H9 (cell line): ENCODE measurements at regions not wholly inside any gene's neighbourhood (a gene's known extent, or its start where the extent isn't known, plus 50 kb on each side); places are given as distances from the start of the nearest gene placed in this dataset.

Experiments
- DNase-seq: peaks from one replicate; pipeline ENCODE4 v3.0.0-alpha.2; 2017
- H2AFZ ChIP-seq: one replicate; pipeline ENCODE4 v1.6.1; 2013; ENCODE audit warnings: mild to moderate bottlenecking, low read length, control low read depth, moderate library complexity
- H2AK5ac ChIP-seq: 2 replicates; pipeline ENCODE4 v1.6.1; 2013; ENCODE audit warnings: low read length, control low read depth, mixed read lengths; ENCODE audit not compliant: insufficient read length
- H2BK120ac ChIP-seq: one replicate; pipeline ENCODE4 v1.6.1; 2013; ENCODE audit warnings: low read depth, mild to moderate bottlenecking, low read length, control low read depth, inconsistent platforms; ENCODE audit not compliant: poor library complexity, severe bottlenecking
- H2BK12ac ChIP-seq: 2 replicates; pipeline ENCODE4 v1.6.1; 2013; ENCODE audit warnings: low read length, control low read depth, mixed read lengths, low read depth; ENCODE audit not compliant: insufficient read length
- H2BK15ac ChIP-seq: 2 replicates; pipeline ENCODE4 v1.6.1; 2013; ENCODE audit warnings: low read depth, low read length, control low read depth
- H2BK20ac ChIP-seq: one replicate; pipeline ENCODE4 v1.6.1; 2013; ENCODE audit warnings: low read depth, mild to moderate bottlenecking, low read length, control low read depth, inconsistent platforms; ENCODE audit not compliant: poor library complexity, severe bottlenecking
- H2BK5ac ChIP-seq: 2 replicates; pipeline ENCODE4 v1.6.1; 2013; ENCODE audit warnings: low read length, control low read depth, mixed read lengths; ENCODE audit not compliant: insufficient read length
- H3K14ac ChIP-seq: 2 replicates; pipeline ENCODE4 v1.6.1; 2013; ENCODE audit warnings: low read length, control low read depth; ENCODE audit not compliant: insufficient read depth
- H3K18ac ChIP-seq: 2 replicates; pipeline ENCODE4 v1.6.1; 2013; ENCODE audit warnings: low read depth, mild to moderate bottlenecking, mixed read lengths, low read length, control low read depth; ENCODE audit not compliant: insufficient read length
- H3K23ac ChIP-seq: 2 replicates; pipeline ENCODE4 v1.6.1; 2013; ENCODE audit warnings: low read length, control low read depth, mixed read lengths, low read depth; ENCODE audit not compliant: insufficient read length
- H3K23me2 ChIP-seq: 2 replicates; pipeline ENCODE4 v1.6.1; 2013; ENCODE audit warnings: low read depth, mild to moderate bottlenecking, mixed read lengths, low read length, control low read depth; ENCODE audit not compliant: insufficient read length, poor library complexity, severe bottlenecking
- H3K27ac ChIP-seq: 2 replicates; pipeline ENCODE4 v1.5.1; 2013; ENCODE audit warnings: low read length, control low read depth, mixed read lengths, low read depth; ENCODE audit not compliant: insufficient read length
- H3K27me3 ChIP-seq: 2 replicates; pipeline ENCODE4 v1.6.1; 2013; ENCODE audit warnings: low read length, control low read depth, inconsistent platforms; ENCODE audit not compliant: insufficient read depth
- H3K4ac ChIP-seq: 2 replicates; pipeline ENCODE4 v1.6.1; 2013; ENCODE audit warnings: low read depth, mild to moderate bottlenecking, control low read depth, inconsistent platforms, low read length, moderate library complexity
- H3K4me1 ChIP-seq: 2 replicates; pipeline ENCODE4 v1.6.1; 2013; ENCODE audit warnings: low read length, control low read depth, inconsistent platforms; ENCODE audit not compliant: insufficient read depth
- H3K4me2 ChIP-seq: 2 replicates; pipeline ENCODE4 v1.6.1; 2013; ENCODE audit warnings: low read length, control low read depth, mixed read lengths; ENCODE audit not compliant: insufficient read length, insufficient read depth
- H3K56ac ChIP-seq: 2 replicates; pipeline ENCODE4 v1.6.1; 2013; ENCODE audit warnings: low read depth, mild to moderate bottlenecking, mixed read lengths, low read length, control low read depth; ENCODE audit not compliant: insufficient read length
- H3K79me1 ChIP-seq: 2 replicates; pipeline ENCODE4 v1.6.1; 2013; ENCODE audit warnings: low read depth, mild to moderate bottlenecking, moderate library complexity, low read length, control low read depth, inconsistent platforms; ENCODE audit not compliant: insufficient read depth, poor library complexity, severe bottlenecking
- H3K79me2 ChIP-seq: 2 replicates; pipeline ENCODE4 v1.6.1; 2013; ENCODE audit warnings: low read length, control low read depth, inconsistent platforms; ENCODE audit not compliant: insufficient read depth
- H3K9ac ChIP-seq: 2 replicates; pipeline ENCODE4 v1.6.1; 2013; ENCODE audit warnings: low read length, control low read depth, mixed read lengths; ENCODE audit not compliant: insufficient read length; ENCODE audit errors: extremely low read depth
- H3K9me3 ChIP-seq: one replicate; pipeline ENCODE4 v1.6.1; 2013; ENCODE audit warnings: low read depth, low read length, inconsistent platforms; ENCODE audit not compliant: control insufficient read depth
- H3T11ph ChIP-seq: one replicate; pipeline ENCODE4 v1.6.1; 2013; ENCODE audit warnings: mild to moderate bottlenecking, low read length, control low read depth, inconsistent platforms
- H4K20me1 ChIP-seq: one replicate; pipeline ENCODE4 v1.6.1; 2013; ENCODE audit not compliant: control insufficient read depth, insufficient read length, insufficient read depth
- H4K5ac ChIP-seq: 2 replicates; pipeline ENCODE4 v1.6.1; 2013; ENCODE audit warnings: low read depth, mild to moderate bottlenecking, mixed read lengths, low read length, control low read depth; ENCODE audit not compliant: insufficient read length
- H4K8ac ChIP-seq: replicated peaks from 2 replicates; pipeline ENCODE4 v1.6.1; 2013; ENCODE audit warnings: low read length, control low read depth, mixed read lengths, low read depth; ENCODE audit not compliant: insufficient read length
- H4K91ac ChIP-seq: 2 replicates; pipeline ENCODE4 v1.6.1; 2013; ENCODE audit warnings: low read depth, mild to moderate bottlenecking, moderate library complexity, mixed read lengths, low read length, control low read depth; ENCODE audit not compliant: insufficient read length
- H3K27ac Mint-ChIP-seq, 3 experiments: 2 replicates in 2 of 3; 3 replicates in 1 of 3; pipeline ENCODE4 v1.8.0; 2020 to 2021; ENCODE audit warnings: mixed read lengths in 3 of 3, mild to moderate bottlenecking in 1 of 3, moderate library complexity in 1 of 3
- H3K27me3 Mint-ChIP-seq: 2 replicates; pipeline ENCODE4 v1.8.0; 2021; ENCODE audit warnings: low read depth, mild to moderate bottlenecking, moderate library complexity, mixed read lengths
- H3K36me3 Mint-ChIP-seq, 3 experiments: 2 replicates in 2 of 3; 3 replicates in 1 of 3; pipeline ENCODE4 v1.8.0; 2020 to 2021; ENCODE audit warnings: low read depth in 3 of 3, mixed read lengths in 3 of 3; ENCODE audit not compliant: insufficient read depth in 1 of 3
- H3K4me1 Mint-ChIP-seq, 2 experiments: 2 replicates each; pipeline ENCODE4 v1.8.0; 2020; ENCODE audit warnings: mixed read lengths in 2 of 2
- H3K4me3 Mint-ChIP-seq, 2 experiments: 2 replicates in 1 of 2; 3 replicates in 1 of 2; pipeline ENCODE4 v1.8.0; 2020 to 2021; ENCODE audit warnings: mild to moderate bottlenecking in 2 of 2, mixed read lengths in 2 of 2, moderate library complexity in 1 of 2
- H3K9me3 Mint-ChIP-seq, 2 experiments: 2 replicates in 1 of 2; 3 replicates in 1 of 2; pipeline ENCODE4 v1.8.0; 2020; ENCODE audit warnings: mild to moderate bottlenecking in 2 of 2, mixed read lengths in 2 of 2, moderate library complexity in 1 of 2
- CTCF ChIP-seq: fragments of 200-600 bp; sonication (generic); conservative IDR thresholded peaks from 3 replicates; pipeline ENCODE4 v1.8.0; 2021; ENCODE audit warnings: antibody characterized with exemption, mild to moderate bottlenecking
- WGBS: extraction: QIAGEN DNeasy Blood & Tissue Kit; methylation state at CpG from one replicate; pipeline ENCODE4 v1.1.7; 2013; ENCODE audit warnings: missing lambda C conversion rate, low lambda C conversion rate, mixed read lengths; ENCODE audit not compliant: insufficient read length; ENCODE audit errors: extremely low coverage; 5-methylcytosine and 5-hydroxymethylcytosine counted together

DNA sequence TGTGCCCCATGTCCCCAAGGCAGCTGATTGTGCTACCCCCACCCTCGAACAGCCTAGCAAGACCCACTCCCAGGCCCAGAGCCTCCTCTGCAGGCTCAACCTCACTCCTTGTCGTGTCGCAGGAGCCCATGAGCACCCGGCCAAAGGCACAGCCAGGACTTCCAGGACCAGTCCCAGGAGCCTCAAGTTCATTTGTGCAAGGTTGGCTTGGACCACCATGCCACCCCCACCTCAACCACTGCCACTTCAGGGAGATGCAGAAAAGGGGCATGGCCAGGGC is 54.4 kb upstream of the KRTAP11-1 start:
- Histone ChIP-seq H4K8ac (no peak overlapping the region), H2AK5ac (no peak overlapping the region), H3T11ph (no peak overlapping the region), H3K18ac (no peak overlapping the region), H3K56ac (no peak overlapping the region), H3K27me3 (no peaks in the 10 kb centered on the region), H4K5ac (no peak overlapping the region), H2AFZ (no peak overlapping the region), H2BK12ac (no peak overlapping the region), H3K14ac (no peak overlapping the region), H3K4ac (no peak overlapping the region), H3K23ac (no peak overlapping the region), H3K79me1 (no peaks in the 10 kb centered on the region), H3K9me3 (no peaks in the 10 kb centered on the region), H2BK5ac (no peak overlapping the region), H2BK120ac (no peak overlapping the region), H3K79me2 (no peaks in the 10 kb centered on the region), H2BK15ac (no peak overlapping the region), H3K9ac (no peak overlapping the region), H4K91ac (no peak overlapping the region), H3K4me2 (no peak overlapping the region), H3K27ac (no peak overlapping the region), H3K23me2 (no peaks in the 10 kb centered on the region), H3K4me1 (no peaks in the 10 kb centered on the region), H4K20me1 (no peaks in the 10 kb centered on the region), H2BK20ac (no peak overlapping the region)
- WGBS, result no CpG with 5 or more reads among the region's 4 CpGs
- Mint-ChIP-seq H3K4me3 (no peak overlapping the region), H3K27me3 (no peaks in the 10 kb centered on the region), H3K9me3 (no peaks in the 10 kb centered on the region), H3K27ac (no peak overlapping the region), H3K36me3 (no peaks in the 10 kb centered on the region), H3K4me1 (no peaks in the 10 kb centered on the region)
- DNase-seq, result no peak
- no peak for TF ChIP-seq CTCF
